NCI-H1930 (cell line): ENCODE measurements at regions not wholly inside any gene's neighbourhood (a gene's known extent, or its start where the extent isn't known, plus 50 kb on each side); places are given as distances from the start of the nearest gene placed in this dataset.
"Not testable (repeated sequence)": the region's sequence is repeated elsewhere in the genome, so short reads cannot be mapped to it uniquely, and the experiment has no call there.

Experiments
- DNase-seq, 2 experiments: peaks; one replicate each; lab custom pipeline; 2025; lab: John Stamatoyannopoulos, UW

- DNase-seq = no peak
These were observed 237.1 kb upstream of the NUDT6 start for GRCh38 chr4:123159479-123159878.

- no peak for DNase-seq
These were observed 233.7 kb upstream of the SPRY1 start for GRCh38 chr4:123162859-123163258.

- DNase-seq = no peak
These were observed 233.1 kb upstream of the SPRY1 start for GRCh38 chr4:123163501-123163900.

GRCh38 chr4:123166023-123166422 lies 230.6 kb upstream of the SPRY1 start:
- DNase-seq = no peak

GRCh38 chr4:123167931-123168330 lies 228.7 kb upstream of the SPRY1 start:
- DNase-seq = no peak

GRCh38 chr4:123168812-123169211 lies 227.8 kb upstream of the SPRY1 start:
- no peak for DNase-seq

- DNase-seq = no peak
These were observed 225.8 kb upstream of the SPRY1 start for GRCh38 chr4:123170843-123171242.

GRCh38 chr4:123176605-123177004 lies 220.0 kb upstream of the SPRY1 start:
- no peak for DNase-seq

GRCh38 chr4:123182289-123182688 lies 214.3 kb upstream of the SPRY1 start:
- no peak for DNase-seq

- DNase-seq = no peak
These were observed 213.3 kb upstream of the SPRY1 start for GRCh38 chr4:123183308-123183707.

GRCh38 chr4:123183754-123184153 lies 212.8 kb upstream of the SPRY1 start:
- DNase-seq = not testable (repeated sequence)

GRCh38 chr4:123186731-123187130 lies 209.9 kb upstream of the SPRY1 start:
- DNase-seq = no peak

- no peak for DNase-seq
These were observed 206.4 kb upstream of the SPRY1 start for GRCh38 chr4:123190176-123190575.

GRCh38 chr4:123191728-123192127 lies 204.9 kb upstream of the SPRY1 start:
- no peak for DNase-seq

- DNase-seq = no peak
These were observed 202.7 kb upstream of the SPRY1 start for GRCh38 chr4:123193802-123194367.

- no peak for DNase-seq
These were observed 197.9 kb upstream of the SPRY1 start for GRCh38 chr4:123198706-123199105.

- no peak for DNase-seq
These were observed 196.3 kb upstream of the SPRY1 start for GRCh38 chr4:123200051-123200940.

- no peak for DNase-seq
These were observed 191.9 kb upstream of the SPRY1 start for GRCh38 chr4:123204737-123205136.

GRCh38 chr4:123206016-123206415 lies 190.6 kb upstream of the SPRY1 start:
- no peak for DNase-seq

- no peak for DNase-seq
These were observed 187.2 kb upstream of the SPRY1 start for GRCh38 chr4:123209436-123209835.

- no peak for DNase-seq
These were observed 181.1 kb upstream of the SPRY1 start for GRCh38 chr4:123215536-123215935.

GRCh38 chr4:123216543-123216942 lies 180.1 kb upstream of the SPRY1 start:
- DNase-seq = no peak

- no peak for DNase-seq
These were observed 179.6 kb upstream of the SPRY1 start for GRCh38 chr4:123216946-123217345.

GRCh38 chr4:123217664-123218063 lies 178.9 kb upstream of the SPRY1 start:
- DNase-seq = no peak
